Activated CD8-positive, alpha-beta memory T cell treated with anti-CD3 and anti-CD28 coated beads, Interleukin-2, amount 10 ng/mL, durations not matched to agents 7 days and 5 days (primary cell): ENCODE measurements at regions not wholly inside any gene's neighbourhood (a gene's known extent, or its start where the extent isn't known, plus 50 kb on each side); places are given as distances from the start of the nearest gene placed in this dataset.

Source experiments
- ATAC-seq: fragments of 150-1000 bp; cut with Tn5 transposase; one replicate; pipeline ENCODE4 v1.10.0; 2021; ENCODE audit warnings: moderate library complexity
- CTCF ChIA-PET: fragments of 350-600 bp; sonication (Branson Sonifier 250); formaldehyde crosslinking; loops from one replicate; lab custom pipeline; 2021; ENCODE audit warnings: antibody characterized with exemption; lab: Charles Lee
- DNase-seq: peaks from one replicate; pipeline ENCODE4 v3.0.0-alpha.2; 2020
- H3K27ac Mint-ChIP-seq: one replicate; pipeline ENCODE4 v1.8.0; 2021; ENCODE audit warnings: mild to moderate bottlenecking, mixed read lengths
- H3K27me3 Mint-ChIP-seq: one replicate; pipeline ENCODE4 v1.8.0; 2021; ENCODE audit warnings: mixed read lengths
- H3K36me3 Mint-ChIP-seq: one replicate; pipeline ENCODE4 v1.8.0; 2021; ENCODE audit warnings: mild to moderate bottlenecking, mixed read lengths
- H3K4me1 Mint-ChIP-seq: one replicate; pipeline ENCODE4 v1.8.0; 2021; ENCODE audit warnings: mixed read lengths
- H3K4me3 Mint-ChIP-seq: one replicate; pipeline ENCODE4 v1.8.0; 2021; ENCODE audit warnings: mild to moderate bottlenecking, moderate library complexity, mixed read lengths
- H3K9me3 Mint-ChIP-seq: one replicate; pipeline ENCODE4 v1.8.0; 2022; ENCODE audit warnings: low read depth, mixed read lengths

- Mint-ChIP-seq H3K9me3 (peaks cover 16% of the 10 kb centered on the region), H3K27me3 (no peaks in the 10 kb centered on the region), H3K27ac (no peak overlapping the region), H3K36me3 (no peaks in the 10 kb centered on the region), H3K4me3 (no peak overlapping the region), H3K4me1 (no peaks in the 10 kb centered on the region)
- DNase-seq (no peak), ATAC-seq (no peak)
- CTCF ChIA-PET = no interaction called here
These were observed 529.8 kb upstream of the PRMT6 start for GRCh38 chr1:106526650-106527049.

- no peak overlapping the region for H3K4me3 Mint-ChIP-seq
- CTCF ChIA-PET = no interaction called here
- ATAC-seq (no peak), DNase-seq (no peak)
- H3K9me3 Mint-ChIP-seq = peaks cover 16% of the 10 kb centered on the region
- no peak overlapping the region for H3K27ac Mint-ChIP-seq
- no peaks in the 10 kb centered on the region for H3K27me3 Mint-ChIP-seq
- H3K36me3 Mint-ChIP-seq = no peaks in the 10 kb centered on the region
- H3K4me1 Mint-ChIP-seq = no peaks in the 10 kb centered on the region
These were observed 521.9 kb upstream of the PRMT6 start for GRCh38 chr1:106534612-106535011.

GRCh38 chr1:106536741-106537140 is 519.7 kb upstream of the PRMT6 start:
- Mint-ChIP-seq H3K36me3 (no peaks in the 10 kb centered on the region), H3K4me3 (no peak overlapping the region), H3K4me1 (no peaks in the 10 kb centered on the region), H3K9me3 (peaks cover 10% of the 10 kb centered on the region), H3K27me3 (no peaks in the 10 kb centered on the region), H3K27ac (no peak overlapping the region)
- no peak for ATAC-seq
- CTCF ChIA-PET = no interaction called here
- no peak for DNase-seq

GRCh38 chr1:106548726-106549125 is 507.7 kb upstream of the PRMT6 start:
- H3K36me3 Mint-ChIP-seq = no peaks in the 10 kb centered on the region
- CTCF ChIA-PET = no interaction called here
- ATAC-seq = no peak

GRCh38 chr1:106554294-106554693 is 502.2 kb upstream of the PRMT6 start:
- DNase-seq = no peak
- CTCF ChIA-PET = no interaction called here
- no peak for ATAC-seq
- Mint-ChIP-seq H3K9me3 (peaks cover 6% of the 10 kb centered on the region), H3K36me3 (no peaks in the 10 kb centered on the region), H3K4me1 (no peaks in the 10 kb centered on the region), H3K27me3 (no peaks in the 10 kb centered on the region), H3K27ac (no peak overlapping the region), H3K4me3 (no peak overlapping the region)

More at GRCh38 chr1:106548726-106549125, 507.7 kb upstream of the PRMT6 start:
- H3K27me3 Mint-ChIP-seq = no peaks in the 10 kb centered on the region
- H3K9me3 Mint-ChIP-seq = peaks cover 6% of the 10 kb centered on the region
- DNase-seq = no peak
- H3K4me1 Mint-ChIP-seq = no peaks in the 10 kb centered on the region
- H3K27ac Mint-ChIP-seq = no peak overlapping the region
- no peak overlapping the region for H3K4me3 Mint-ChIP-seq

- H3K27ac Mint-ChIP-seq = no peak overlapping the region
- no peak overlapping the region for H3K4me3 Mint-ChIP-seq
- DNase-seq = no peak
- peaks cover 10% of the 10 kb centered on the region for H3K9me3 Mint-ChIP-seq
- no peaks in the 10 kb centered on the region for H3K27me3 Mint-ChIP-seq
- no peaks in the 10 kb centered on the region for H3K36me3 Mint-ChIP-seq
- CTCF ChIA-PET = no interaction called here
- ATAC-seq = no peak
- H3K4me1 Mint-ChIP-seq = no peaks in the 10 kb centered on the region
These were observed 500.9 kb upstream of the PRMT6 start for GRCh38 chr1:106555571-106555970.

- Mint-ChIP-seq H3K27ac (no peak overlapping the region), H3K9me3 (peaks cover 13% of the 10 kb centered on the region), H3K4me3 (no peak overlapping the region), H3K4me1 (no peaks in the 10 kb centered on the region), H3K27me3 (no peaks in the 10 kb centered on the region), H3K36me3 (no peaks in the 10 kb centered on the region)
- ATAC-seq = no peak
- CTCF ChIA-PET = no interaction called here
- no peak for DNase-seq
These were observed 492.3 kb upstream of the PRMT6 start for GRCh38 chr1:106564192-106564591.

- no peak for DNase-seq
- peaks cover 2% of the 10 kb centered on the region for H3K9me3 Mint-ChIP-seq
- no peak overlapping the region for H3K4me3 Mint-ChIP-seq
- no peaks in the 10 kb centered on the region for H3K36me3 Mint-ChIP-seq
- ATAC-seq = no peak
- no peaks in the 10 kb centered on the region for H3K4me1 Mint-ChIP-seq
- H3K27me3 Mint-ChIP-seq = no peaks in the 10 kb centered on the region
- CTCF ChIA-PET = no interaction called here
- no peak overlapping the region for H3K27ac Mint-ChIP-seq
These were observed 488.1 kb upstream of the PRMT6 start for GRCh38 chr1:106568201-106568974.

GRCh38 chr1:106571109-106571508 is 485.4 kb upstream of the PRMT6 start:
- Mint-ChIP-seq H3K4me3 (no peak overlapping the region), H3K27me3 (no peaks in the 10 kb centered on the region), H3K36me3 (no peaks in the 10 kb centered on the region), H3K4me1 (no peaks in the 10 kb centered on the region), H3K27ac (no peak overlapping the region), H3K9me3 (peaks cover 2% of the 10 kb centered on the region)
- no peak for ATAC-seq
- DNase-seq = no peak
- CTCF ChIA-PET = no interaction called here

GRCh38 chr1:106584107-106584506 is 472.4 kb upstream of the PRMT6 start:
- H3K27me3 Mint-ChIP-seq = no peaks in the 10 kb centered on the region
- CTCF ChIA-PET = no interaction called here

GRCh38 chr1:106584676-106585075 is 471.8 kb upstream of the PRMT6 start:
- H3K4me3 Mint-ChIP-seq = no peak overlapping the region
- CTCF ChIA-PET = no interaction called here
- no peaks in the 10 kb centered on the region for H3K36me3 Mint-ChIP-seq
- no peaks in the 10 kb centered on the region for H3K9me3 Mint-ChIP-seq
- H3K27me3 Mint-ChIP-seq = no peaks in the 10 kb centered on the region
- ATAC-seq (no peak), DNase-seq (no peak)
- H3K27ac Mint-ChIP-seq = no peak overlapping the region
- no peaks in the 10 kb centered on the region for H3K4me1 Mint-ChIP-seq

More at GRCh38 chr1:106584107-106584506, 472.4 kb upstream of the PRMT6 start:
- ATAC-seq = no peak
- H3K36me3 Mint-ChIP-seq = no peaks in the 10 kb centered on the region
- no peaks in the 10 kb centered on the region for H3K4me1 Mint-ChIP-seq
- H3K4me3 Mint-ChIP-seq = no peak overlapping the region
- no peak for DNase-seq
- no peaks in the 10 kb centered on the region for H3K9me3 Mint-ChIP-seq
- H3K27ac Mint-ChIP-seq = no peak overlapping the region

GRCh38 chr1:106600626-106601025 is 455.8 kb upstream of the PRMT6 start:
- Mint-ChIP-seq H3K4me3 (no peak overlapping the region), H3K36me3 (no peaks in the 10 kb centered on the region), H3K4me1 (no peaks in the 10 kb centered on the region), H3K27ac (no peak overlapping the region), H3K27me3 (no peaks in the 10 kb centered on the region), H3K9me3 (peaks cover 4% of the 10 kb centered on the region)
- CTCF ChIA-PET = no interaction called here
- DNase-seq (no peak), ATAC-seq (no peak)

GRCh38 chr1:106603616-106604015 is 452.9 kb upstream of the PRMT6 start:
- H3K27me3 Mint-ChIP-seq = no peaks in the 10 kb centered on the region
- no peak overlapping the region for H3K4me3 Mint-ChIP-seq
- CTCF ChIA-PET = no interaction called here
- H3K36me3 Mint-ChIP-seq = no peaks in the 10 kb centered on the region
- no peaks in the 10 kb centered on the region for H3K4me1 Mint-ChIP-seq
- peaks cover 2% of the 10 kb centered on the region for H3K9me3 Mint-ChIP-seq
- ATAC-seq (no peak), DNase-seq (no peak)
- H3K27ac Mint-ChIP-seq = no peak overlapping the region

GRCh38 chr1:106608841-106609240 is 447.6 kb upstream of the PRMT6 start:
- CTCF ChIA-PET = no interaction called here
- peaks cover 2% of the 10 kb centered on the region for H3K9me3 Mint-ChIP-seq
- H3K36me3 Mint-ChIP-seq = no peaks in the 10 kb centered on the region
- H3K4me3 Mint-ChIP-seq = no peak overlapping the region
- no peaks in the 10 kb centered on the region for H3K27me3 Mint-ChIP-seq
- no peaks in the 10 kb centered on the region for H3K4me1 Mint-ChIP-seq
- DNase-seq (no peak), ATAC-seq (no peak)
- H3K27ac Mint-ChIP-seq = no peak overlapping the region
